DND-41 (cell line): ENCODE measurements at regions not wholly inside any gene's neighbourhood (a gene's known extent, or its start where the extent isn't known, plus 50 kb on each side); places are given as distances from the start of the nearest gene placed in this dataset.

Experiments used
- ATAC-seq: fragments of 200-7000 bp; cut with Tn5 transposase; 3 replicates; pipeline ENCODE4 v1.9.1; 2021; ENCODE audit warnings: low read depth; ENCODE audit not compliant: insufficient read depth
- DNase-seq: peaks from one replicate; pipeline ENCODE4 v3.0.0-alpha.2; 2020
- H2AFZ ChIP-seq: 2 replicates; pipeline ENCODE4 v1.6.0; 2012; ENCODE audit warnings: low read depth, low read length
- H3K27ac ChIP-seq: 2 replicates; pipeline ENCODE4 v1.5.1; 2012; ENCODE audit warnings: low read length, inconsistent platforms
- H3K27me3 ChIP-seq: fragments of 200-600 bp; sonication (generic); 2 replicates; pipeline ENCODE4 v1.6.0; 2012; ENCODE audit warnings: low read length, mild to moderate bottlenecking, inconsistent platforms; ENCODE audit not compliant: insufficient read depth, poor library complexity
- H3K36me3 ChIP-seq: 2 replicates; pipeline ENCODE4 v1.5.1; 2012; ENCODE audit warnings: low read length, inconsistent platforms; ENCODE audit not compliant: insufficient read depth
- H3K4me1 ChIP-seq: 2 replicates; pipeline ENCODE4 v1.5.1; 2012; ENCODE audit warnings: mild to moderate bottlenecking, low read length; ENCODE audit not compliant: insufficient read depth
- H3K4me2 ChIP-seq: 2 replicates; pipeline ENCODE4 v1.6.0; 2012; ENCODE audit warnings: mild to moderate bottlenecking, moderate library complexity, low read length, inconsistent platforms; ENCODE audit not compliant: insufficient read depth
- H3K4me3 ChIP-seq, 2 experiments: fragments of 200-600 bp in 1 of 2; shearing (Covaris generic) in 1 of 2; 2 replicates each; pipeline ENCODE4 v1.5.1; 2012 to 2016; ENCODE audit warnings: inconsistent platforms in 2 of 2, low read length in 2 of 2, mild to moderate bottlenecking in 2 of 2, low read depth in 1 of 2, moderate library complexity in 1 of 2
- H3K79me2 ChIP-seq: 2 replicates; pipeline ENCODE4 v1.6.0; 2012; ENCODE audit warnings: low read length, inconsistent platforms; ENCODE audit not compliant: insufficient read depth
- H3K9ac ChIP-seq: 2 replicates; pipeline ENCODE4 v1.6.0; 2012; ENCODE audit warnings: low read depth, mild to moderate bottlenecking, inconsistent platforms, low read length, moderate library complexity
- H3K9me3 ChIP-seq: 2 replicates; pipeline ENCODE4 v1.5.1; 2012; ENCODE audit warnings: low read length, moderate library complexity, mild to moderate bottlenecking, inconsistent platforms; ENCODE audit not compliant: insufficient read depth, severe bottlenecking
- H4K20me1 ChIP-seq: 2 replicates; pipeline ENCODE4 v1.6.0; 2012; ENCODE audit warnings: low read length; ENCODE audit not compliant: insufficient read depth
- EZH2 ChIP-seq: IDR thresholded peaks from 3 replicates; pipeline ENCODE4 v1.6.1; 2012; ENCODE audit warnings: borderline replicate concordance, low read depth, mild to moderate bottlenecking, moderate library complexity, low read length, inconsistent platforms; ENCODE audit not compliant: severe bottlenecking
- TF ChIP-seq, protein P1 (sequence below): IDR thresholded peaks from 2 replicates; pipeline ENCODE4 v1.5.1; 2012; ENCODE audit warnings: borderline replicate concordance, low read length, moderate library complexity, mild to moderate bottlenecking; ENCODE audit not compliant: poor library complexity, severe bottlenecking; ENCODE audit errors: extremely low read depth

DNA sequence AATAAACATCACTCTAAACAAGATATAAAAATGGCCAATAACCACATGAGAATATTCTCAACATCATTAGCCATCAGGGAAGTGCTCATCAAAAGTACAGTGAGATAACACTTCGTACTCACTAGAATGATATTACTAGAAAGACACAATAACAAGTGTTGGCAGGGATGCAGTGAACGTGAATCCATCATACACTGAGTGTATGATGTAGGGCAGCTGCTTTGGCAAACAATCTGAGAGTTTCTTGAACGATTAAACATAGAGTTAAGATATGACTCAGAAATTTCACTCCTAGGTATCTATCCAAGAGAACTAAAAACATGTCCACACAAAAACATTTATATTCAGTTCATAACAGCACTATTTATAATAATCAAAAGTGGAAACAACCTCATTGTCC lies 368.9 kb downstream of the PID1 start:
- no peaks in the 10 kb centered on the region for H3K9me3 ChIP-seq
- no peaks in the 10 kb centered on the region for H3K36me3 ChIP-seq
- no peak overlapping the region for H3K27ac ChIP-seq
- H4K20me1 ChIP-seq: no peaks in the 10 kb centered on the region
- TF ChIP-seq, protein P1, sequence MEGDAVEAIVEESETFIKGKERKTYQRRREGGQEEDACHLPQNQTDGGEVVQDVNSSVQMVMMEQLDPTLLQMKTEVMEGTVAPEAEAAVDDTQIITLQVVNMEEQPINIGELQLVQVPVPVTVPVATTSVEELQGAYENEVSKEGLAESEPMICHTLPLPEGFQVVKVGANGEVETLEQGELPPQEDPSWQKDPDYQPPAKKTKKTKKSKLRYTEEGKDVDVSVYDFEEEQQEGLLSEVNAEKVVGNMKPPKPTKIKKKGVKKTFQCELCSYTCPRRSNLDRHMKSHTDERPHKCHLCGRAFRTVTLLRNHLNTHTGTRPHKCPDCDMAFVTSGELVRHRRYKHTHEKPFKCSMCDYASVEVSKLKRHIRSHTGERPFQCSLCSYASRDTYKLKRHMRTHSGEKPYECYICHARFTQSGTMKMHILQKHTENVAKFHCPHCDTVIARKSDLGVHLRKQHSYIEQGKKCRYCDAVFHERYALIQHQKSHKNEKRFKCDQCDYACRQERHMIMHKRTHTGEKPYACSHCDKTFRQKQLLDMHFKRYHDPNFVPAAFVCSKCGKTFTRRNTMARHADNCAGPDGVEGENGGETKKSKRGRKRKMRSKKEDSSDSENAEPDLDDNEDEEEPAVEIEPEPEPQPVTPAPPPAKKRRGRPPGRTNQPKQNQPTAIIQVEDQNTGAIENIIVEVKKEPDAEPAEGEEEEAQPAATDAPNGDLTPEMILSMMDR: no peak
- TF ChIP-seq EZH2: no peak
- no peak overlapping the region for H2AFZ ChIP-seq
- no peak overlapping the region for H3K4me3 ChIP-seq
- H3K9ac ChIP-seq: no peak overlapping the region
- no peak for DNase-seq
- H3K79me2 ChIP-seq: no peaks in the 10 kb centered on the region
- no peaks in the 10 kb centered on the region for H3K4me1 ChIP-seq
- H3K4me2 ChIP-seq: no peak overlapping the region
- ATAC-seq: no peak
- H3K27me3 ChIP-seq: no peaks in the 10 kb centered on the region

DNA sequence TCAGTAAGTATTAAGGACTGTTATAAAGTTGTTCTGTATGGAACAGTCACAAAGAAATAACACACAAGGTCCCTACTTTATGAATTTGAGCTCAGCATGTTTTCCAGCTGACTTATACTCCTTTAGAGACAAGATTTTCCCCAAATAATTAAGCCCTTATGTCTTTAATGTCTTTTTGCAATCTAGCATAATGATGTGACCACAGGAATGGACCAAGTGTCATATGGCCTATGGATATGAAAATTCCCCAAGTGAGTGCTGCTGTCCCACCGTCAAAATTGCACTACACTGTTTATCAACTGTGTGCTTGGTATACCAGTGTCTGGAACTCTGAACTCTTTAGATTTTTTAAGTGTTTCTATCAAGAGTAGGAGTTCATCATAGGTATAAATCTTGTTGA lies 369.6 kb downstream of the PID1 start:
- no peak overlapping the region for H3K4me3 ChIP-seq
- H3K9ac ChIP-seq: no peak overlapping the region
- H3K4me1 ChIP-seq: no peaks in the 10 kb centered on the region
- no peaks in the 10 kb centered on the region for H3K36me3 ChIP-seq
- H3K27ac ChIP-seq: no peak overlapping the region
- H2AFZ ChIP-seq: no peak overlapping the region
- no peak overlapping the region for H3K4me2 ChIP-seq
- no peaks in the 10 kb centered on the region for H4K20me1 ChIP-seq
- no peaks in the 10 kb centered on the region for H3K9me3 ChIP-seq
- H3K79me2 ChIP-seq: no peaks in the 10 kb centered on the region
- no peaks in the 10 kb centered on the region for H3K27me3 ChIP-seq
- no peak for ATAC-seq
- TF ChIP-seq, protein P1: no peak
- TF ChIP-seq EZH2: no peak
- no peak for DNase-seq

- peaks cover 5% of the 10 kb centered on the region; the same call in 1 of the 2 replicates for H3K4me1 ChIP-seq
- H3K79me2 ChIP-seq: no peaks in the 10 kb centered on the region
- H3K4me2 ChIP-seq: no peak overlapping the region
- H3K27ac ChIP-seq: no peak overlapping the region
- TF ChIP-seq EZH2: no peak
- TF ChIP-seq, protein P1: no peak
- DNase-seq (no peak), ATAC-seq (no peak)
- H4K20me1 ChIP-seq: no peaks in the 10 kb centered on the region
- no peak overlapping the region for H2AFZ ChIP-seq
- H3K9ac ChIP-seq: no peak overlapping the region
- no peaks in the 10 kb centered on the region for H3K36me3 ChIP-seq
- H3K27me3 ChIP-seq: no peaks in the 10 kb centered on the region
- H3K9me3 ChIP-seq: no peaks in the 10 kb centered on the region
- no peak overlapping the region for H3K4me3 ChIP-seq
Observed at GRCh38 chr2:228878138-228878537, 392.9 kb downstream of the PID1 start.

DNA sequence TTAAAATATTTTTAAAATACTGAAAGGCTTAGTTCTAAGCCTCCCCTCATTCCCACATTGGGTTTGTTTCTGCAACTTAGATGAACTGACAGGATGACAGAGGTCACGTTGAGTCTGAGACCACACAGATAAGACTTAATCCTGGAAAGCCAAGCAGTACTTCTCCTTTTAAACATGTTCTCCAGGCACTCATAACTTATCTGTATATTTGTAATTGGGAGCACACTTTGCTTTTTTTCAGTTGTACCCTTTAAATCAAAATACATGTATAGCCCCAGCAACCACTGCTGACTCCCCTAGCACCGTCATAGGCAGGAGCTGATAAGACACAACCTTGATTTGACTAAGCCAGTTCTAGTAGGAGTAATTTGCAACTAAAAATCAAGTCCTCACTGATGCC lies 394.8 kb downstream of the PID1 start:
- no peaks in the 10 kb centered on the region for H3K9me3 ChIP-seq
- DNase-seq: no peak

More for the DNA sequence above, 394.8 kb downstream of the PID1 start:
- Histone ChIP-seq H3K36me3 (no peaks in the 10 kb centered on the region), H3K4me1 (peaks cover 5% of the 10 kb centered on the region; the same call in 1 of the 2 replicates), H3K4me3 (no peak overlapping the region), H3K4me2 (no peak overlapping the region), H3K27me3 (no peaks in the 10 kb centered on the region), H2AFZ (no peak overlapping the region), H3K9ac (no peak overlapping the region), H3K27ac (no peak overlapping the region), H3K79me2 (no peaks in the 10 kb centered on the region), H4K20me1 (no peaks in the 10 kb centered on the region)
- no peak for TF ChIP-seq EZH2
- TF ChIP-seq, protein P1: no peak
- ATAC-seq: no peak
